Left renal pelvis (tissue), 4 donors: ENCODE measurements at regions not wholly inside any gene's neighbourhood (a gene's known extent, or its start where the extent isn't known, plus 50 kb on each side); places are given as distances from the start of the nearest gene placed in this dataset.
A peak's percentile ranks its signal among the peaks of the same experiment; 100 is the strongest.
"Not testable (repeated sequence)": the region's sequence is repeated elsewhere in the genome, so short reads cannot be mapped to it uniquely, and the experiment has no call there.

Source experiments
- DNase-seq, 4 donors: peaks; one replicate each; pipeline ENCODE4 v3.0.0-alpha.2; 2013; ENCODE audit warnings: low read depth in 4 of 4, low spot score in 3 of 4

DNA sequence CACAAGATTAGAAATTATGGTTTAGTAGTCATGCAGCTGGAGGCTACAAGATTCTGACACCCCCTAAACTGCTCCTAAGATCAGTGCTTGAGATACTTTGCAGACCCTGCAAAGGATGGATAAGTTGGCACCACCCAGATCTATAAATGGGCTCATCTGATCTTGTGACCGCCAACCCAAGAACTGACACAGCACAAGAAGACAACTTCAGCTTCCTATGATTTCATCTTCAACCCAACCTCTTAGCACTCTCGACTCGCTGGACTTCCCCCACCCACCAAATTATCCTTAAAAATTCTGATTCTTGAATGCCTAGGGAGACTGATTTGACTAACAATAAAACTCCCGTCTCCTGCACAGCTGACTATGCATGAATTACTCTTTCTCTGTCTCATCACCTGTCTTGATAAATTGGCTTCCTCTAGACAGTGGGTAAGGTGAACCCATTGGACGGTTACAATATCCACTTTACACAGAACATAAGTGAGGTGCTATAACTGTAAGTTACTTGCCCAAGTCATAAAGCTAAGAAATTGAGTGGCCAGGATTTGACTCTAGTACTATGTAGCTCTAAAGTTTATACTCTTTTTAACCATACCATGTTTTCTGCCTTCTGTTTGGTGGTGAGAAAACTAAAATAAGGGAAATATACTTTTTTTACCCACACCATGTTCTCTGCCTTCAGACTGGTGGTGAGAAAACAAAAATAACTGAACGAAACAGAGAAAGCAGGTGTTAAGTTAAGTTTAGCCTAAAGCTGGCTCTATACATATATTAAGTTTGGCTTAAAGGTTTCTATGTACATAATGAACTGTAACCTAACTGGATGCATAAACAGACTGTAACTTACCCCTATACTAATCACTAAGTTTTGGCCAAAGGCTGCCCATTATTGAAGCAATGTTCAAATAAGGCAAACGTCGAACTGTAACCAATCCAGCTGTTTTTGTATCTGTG is 962.3 kb upstream of the NXPH2 start:
- DNase-seq: no peak

DNA sequence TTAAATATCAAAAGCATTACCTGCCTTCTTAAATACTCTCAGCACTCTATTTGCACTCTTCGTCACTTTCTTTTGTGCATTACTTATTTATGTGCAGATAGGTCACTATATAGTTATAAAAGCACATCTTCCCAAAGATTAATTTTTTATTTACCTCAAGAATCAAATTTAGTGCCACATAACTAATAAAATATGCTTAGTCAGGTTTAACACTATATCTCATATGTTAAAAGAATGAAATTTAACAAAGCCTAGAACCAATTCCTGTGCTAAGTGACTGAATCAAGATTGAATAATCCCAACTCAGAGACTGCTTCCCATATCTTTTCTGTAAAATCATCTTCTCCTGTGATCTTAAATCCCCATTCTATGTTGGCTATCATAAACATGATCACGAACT is 957.5 kb upstream of the NXPH2 start:
- DNase-seq: no peak

DNA sequence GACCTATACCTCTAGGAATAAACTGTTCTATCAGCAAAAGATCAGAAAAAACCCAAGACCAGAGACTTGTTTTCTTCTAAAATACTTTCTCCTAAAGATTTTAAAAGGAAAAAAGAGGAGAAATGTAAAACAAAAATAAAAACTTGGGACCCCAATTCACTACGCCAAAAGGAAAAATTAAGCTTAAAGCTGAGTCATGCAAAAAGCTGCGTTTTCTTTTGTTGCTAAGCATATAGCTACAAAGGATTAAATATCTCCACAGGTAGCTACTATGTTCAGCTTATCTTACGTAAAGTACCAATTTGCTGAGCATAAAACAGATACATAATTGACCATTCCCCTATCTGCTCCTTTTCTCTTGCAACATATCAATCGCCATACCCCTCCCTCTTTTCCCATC is 950.0 kb upstream of the NXPH2 start:
- no peak for DNase-seq

DNA sequence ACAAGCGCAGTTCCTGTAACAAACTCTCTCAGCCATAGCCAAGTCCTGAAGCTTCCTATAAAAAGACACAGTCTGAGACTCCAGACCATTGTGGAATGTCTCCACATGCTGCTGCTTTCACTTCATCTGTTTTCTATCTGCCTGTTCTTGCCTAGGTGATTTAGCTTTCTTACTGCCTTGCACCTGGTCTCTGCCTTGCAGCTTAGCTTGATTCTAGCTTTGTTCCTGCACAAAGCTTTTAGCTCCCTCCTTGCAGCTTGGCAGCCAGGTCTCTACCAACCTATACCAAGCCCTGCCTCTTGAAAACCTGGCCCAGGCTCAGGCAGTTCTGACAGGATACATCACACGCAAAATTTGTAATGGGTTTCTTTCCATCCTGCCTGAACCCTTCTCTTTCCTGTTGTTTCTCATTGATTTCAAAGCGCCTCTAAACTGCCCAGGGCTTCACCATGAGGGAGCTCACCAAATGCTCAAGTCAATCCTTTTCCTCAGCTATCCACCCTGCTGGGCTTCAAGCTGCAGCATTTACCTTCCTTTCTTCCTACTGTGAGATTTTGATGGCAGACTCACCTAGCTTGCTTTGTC is 941.3 kb upstream of the NXPH2 start:
- DNase-seq: no peak

DNA sequence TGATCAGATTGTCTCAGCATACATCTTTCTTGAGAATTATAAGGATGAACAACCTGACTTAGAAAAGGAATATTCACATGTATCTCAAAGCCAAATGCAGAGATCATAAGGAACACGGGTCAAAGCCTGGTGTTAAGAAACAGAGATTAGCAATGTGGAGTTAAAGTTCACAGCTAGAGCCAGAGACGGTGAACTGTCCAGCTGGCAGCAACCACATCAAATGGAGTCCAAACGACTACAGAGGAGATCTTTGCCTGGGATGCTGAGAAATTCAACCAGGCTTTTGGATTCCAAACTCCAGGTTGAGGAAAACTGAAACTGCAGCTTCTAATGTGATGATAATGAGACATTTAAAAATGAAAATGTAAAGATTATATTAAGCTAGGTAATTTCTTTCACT is 939.9 kb upstream of the NXPH2 start:
- DNase-seq: no peak

DNA sequence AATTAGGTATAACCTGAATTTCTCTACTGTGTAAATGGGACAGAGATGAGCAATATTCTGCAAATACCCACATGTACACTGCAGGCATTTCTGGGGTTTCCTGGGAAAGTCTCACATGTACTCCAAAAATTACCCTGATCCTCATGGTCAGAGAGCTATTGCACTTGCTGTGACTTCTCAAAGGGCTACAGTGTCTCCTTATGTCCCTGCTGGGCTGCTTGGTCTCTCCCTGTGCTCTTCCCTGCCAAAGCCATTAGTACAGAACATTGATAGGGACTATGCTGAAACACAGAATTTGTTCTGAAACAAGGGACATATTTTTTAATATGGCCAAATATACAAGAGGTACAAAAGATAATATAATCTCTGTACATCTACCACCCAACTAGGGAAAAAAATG is 924.4 kb upstream of the NXPH2 start:
- no peak for DNase-seq

DNA sequence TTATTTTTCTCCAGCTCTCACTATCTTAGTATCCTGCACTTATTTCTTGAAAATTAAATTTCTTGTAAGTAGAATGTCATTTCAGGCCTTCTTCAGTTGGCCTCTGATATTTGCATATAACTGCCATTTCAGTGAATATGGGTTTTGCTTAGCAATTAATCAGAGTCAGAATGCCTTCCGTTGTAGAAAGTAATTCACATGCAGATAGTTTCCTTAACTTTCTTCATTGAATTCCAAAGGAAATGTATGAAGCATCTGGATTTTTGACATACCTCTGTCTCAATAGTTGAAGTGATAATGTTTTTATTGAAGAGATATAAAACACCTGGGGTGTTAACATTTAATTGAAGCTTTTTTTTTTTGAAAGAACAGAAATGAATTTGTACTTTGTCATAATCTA is 914.1 kb upstream of the NXPH2 start:
- DNase-seq: no peak

DNA sequence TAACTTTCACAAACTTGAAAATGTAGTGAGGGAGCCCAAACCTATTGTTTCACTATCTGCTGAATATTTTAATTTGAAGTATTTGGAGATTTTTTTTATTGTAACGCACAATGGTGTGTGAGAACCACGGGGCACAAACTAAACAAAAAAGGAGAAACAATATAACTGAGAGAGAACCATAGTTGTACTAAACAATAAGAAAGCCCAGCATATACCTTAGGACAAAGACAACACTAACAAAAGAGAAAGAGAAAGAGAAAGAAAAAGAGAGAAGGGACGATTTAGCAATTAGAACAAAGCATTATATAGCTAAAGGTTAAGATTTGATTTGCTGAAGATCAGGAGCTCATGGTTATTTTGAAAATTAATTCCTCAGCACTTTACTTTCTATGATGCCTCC is 906.0 kb upstream of the NXPH2 start:
- DNase-seq: no peak

DNA sequence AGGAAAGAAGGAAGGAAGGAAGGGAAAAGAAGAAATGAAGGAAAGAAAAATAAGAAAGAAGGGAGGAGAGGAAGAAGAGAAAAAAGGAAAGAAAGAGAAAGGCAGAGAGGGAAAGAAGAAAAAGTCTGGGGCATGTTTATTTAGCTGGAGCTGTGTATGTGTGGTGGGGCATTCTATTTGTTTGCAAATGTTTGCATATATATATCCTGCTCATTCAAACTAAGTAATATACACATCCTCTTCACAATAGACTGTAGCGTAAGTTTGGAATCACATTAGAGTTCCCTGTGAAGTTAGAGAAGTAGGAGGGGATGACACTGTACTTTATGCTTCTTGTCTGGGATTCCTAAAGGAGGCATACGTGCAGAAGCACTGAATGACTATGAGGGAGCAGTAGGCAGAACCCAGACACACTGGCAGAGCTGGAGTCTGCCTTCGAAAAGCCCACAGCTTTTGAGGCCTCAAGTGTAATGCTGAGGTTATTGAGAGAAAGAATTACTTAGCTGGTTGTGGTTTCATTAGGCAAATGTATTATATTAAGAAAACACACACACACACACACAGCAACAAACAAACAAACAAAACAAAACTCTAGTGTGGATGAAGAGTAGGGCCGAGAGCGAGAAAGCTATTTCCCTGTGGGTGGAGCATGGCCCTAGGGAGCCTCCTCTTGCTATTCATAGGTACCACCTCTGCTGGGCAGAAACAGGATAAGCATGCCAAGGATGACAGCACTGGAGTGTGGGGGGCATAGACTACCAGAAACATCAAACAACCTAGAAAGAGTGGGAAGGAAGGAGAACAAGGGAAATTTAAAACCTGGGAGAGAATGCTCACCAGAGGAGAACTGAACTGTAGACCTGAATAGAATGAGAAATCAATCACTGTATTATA is 905.1 kb upstream of the NXPH2 start:
- peak in 1 of 4 donors; percentile 3 for DNase-seq

DNA sequence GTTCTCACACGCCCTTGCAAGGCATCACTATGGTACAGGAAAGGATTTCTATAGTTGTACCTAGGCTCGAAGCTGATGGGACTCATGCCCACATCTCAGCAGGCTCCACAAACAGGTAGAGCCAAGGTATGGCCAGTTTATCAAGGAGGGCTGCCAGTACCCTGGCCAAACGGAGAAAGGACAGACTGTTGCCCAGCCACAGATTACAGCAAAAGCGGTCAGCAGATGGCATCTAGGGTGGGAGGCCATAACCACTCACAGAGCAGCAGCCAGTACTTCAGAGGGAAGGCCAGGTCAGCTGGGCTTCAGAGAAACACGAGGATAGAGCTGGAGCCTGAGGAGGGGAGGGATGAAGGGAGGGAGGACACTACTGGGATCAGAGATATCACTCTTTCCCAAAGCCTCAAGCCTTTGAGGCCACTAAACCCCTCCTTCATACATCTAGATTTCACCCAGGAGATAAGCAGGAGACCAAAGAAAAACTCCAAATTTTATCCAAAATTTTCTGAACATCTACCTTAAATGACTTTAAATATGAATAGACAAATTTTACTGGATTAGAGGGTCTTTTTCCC is 904.2 kb upstream of the NXPH2 start:
- DNase-seq: no peak

DNA sequence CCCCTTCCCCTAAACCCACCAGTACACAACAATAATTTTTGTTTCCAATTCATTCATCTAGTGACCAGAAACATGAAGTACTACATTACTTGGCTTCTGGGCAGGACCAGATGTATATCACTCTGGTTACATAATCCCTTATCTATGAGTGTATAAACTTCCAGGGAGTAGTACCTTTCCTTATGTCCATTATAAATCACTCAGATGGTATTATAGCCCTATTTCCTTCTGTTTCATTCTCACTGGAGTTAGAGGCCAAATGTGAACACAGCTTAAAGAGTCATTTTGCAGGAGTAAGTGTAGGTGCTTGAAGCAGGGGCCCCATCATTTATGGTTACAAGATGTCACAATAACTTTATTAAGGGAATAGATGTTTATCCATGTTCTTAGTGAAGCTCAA is 894.4 kb upstream of the NXPH2 start:
- DNase-seq: peak in 1 of 4 donors; percentile 4

DNA sequence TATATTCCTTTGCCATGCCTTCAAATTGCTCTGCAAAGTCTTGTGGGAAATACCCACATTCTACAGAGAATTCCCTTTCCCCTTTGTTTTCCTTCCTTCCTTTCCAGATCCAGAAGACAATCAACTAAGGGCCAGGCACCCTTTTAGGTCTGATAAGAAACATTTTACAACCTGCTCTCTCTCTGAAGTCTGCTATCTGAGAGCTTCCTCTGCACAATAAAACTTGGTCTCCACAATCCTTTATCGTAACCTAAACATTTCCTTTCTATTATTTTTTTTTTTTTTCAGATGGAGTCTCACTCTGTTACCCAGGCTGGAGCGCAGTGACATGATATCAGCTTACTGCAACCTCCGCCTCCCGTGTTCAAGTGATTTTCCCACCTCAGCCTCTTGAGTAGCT is 893.3 kb upstream of the NXPH2 start:
- not testable (repeated sequence) for DNase-seq

DNA sequence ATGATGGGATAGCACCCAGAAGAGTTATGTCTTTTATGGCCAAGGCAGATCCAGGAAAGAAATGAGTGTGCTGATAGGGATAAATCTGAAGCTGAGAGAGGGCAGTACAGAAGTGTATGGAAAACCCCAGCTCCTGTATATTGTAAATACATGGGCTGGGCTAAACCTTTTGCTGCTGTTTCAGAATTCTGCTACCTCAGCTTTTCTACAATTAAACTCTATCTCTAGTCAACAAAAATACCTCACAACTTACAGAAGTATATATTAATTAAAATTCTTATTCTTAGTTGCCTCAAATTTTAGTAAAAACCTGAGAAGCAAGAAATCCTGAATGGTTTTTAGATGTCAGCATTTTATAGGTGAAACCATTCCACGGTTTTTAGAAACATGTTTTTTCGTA is 889.5 kb upstream of the NXPH2 start:
- DNase-seq: no peak

DNA sequence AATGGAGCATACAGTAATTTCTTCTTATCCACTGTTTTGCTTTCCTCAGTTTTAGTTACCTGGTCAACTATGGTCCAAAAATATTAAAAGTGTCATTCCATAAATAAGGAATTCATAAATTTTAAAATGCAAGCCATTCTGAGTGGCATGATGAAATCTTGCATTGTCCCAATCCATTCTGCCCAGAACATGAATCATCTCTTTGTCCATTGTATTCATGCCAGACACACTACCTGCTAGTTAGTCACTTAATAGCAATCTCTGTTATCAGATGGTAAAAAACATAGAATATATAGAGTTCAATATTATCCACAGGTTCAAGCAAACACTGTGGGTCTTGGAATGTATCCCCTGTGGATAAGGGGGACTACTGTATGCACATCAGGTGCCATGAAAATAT is 872.2 kb upstream of the NXPH2 start:
- DNase-seq: no peak

DNA sequence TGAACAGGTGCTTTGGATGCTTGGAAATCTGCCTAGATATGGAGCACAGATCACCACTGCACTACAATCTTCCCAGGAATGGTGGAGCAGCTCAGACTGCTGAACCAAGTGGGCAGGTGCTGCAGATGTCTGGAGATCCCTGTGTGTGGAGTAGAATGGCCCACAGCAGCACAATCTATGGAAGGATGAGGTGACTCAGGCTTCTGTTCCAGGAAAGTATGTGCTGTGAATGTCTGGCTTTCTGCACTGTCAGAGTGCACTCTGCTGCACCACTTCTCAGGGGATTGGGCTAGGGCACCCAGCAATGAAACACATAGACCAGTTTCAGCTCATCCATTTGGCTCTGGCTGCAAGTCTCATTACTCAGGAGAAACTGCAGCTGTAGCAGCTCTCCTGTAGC is 865.4 kb upstream of the NXPH2 start:
- DNase-seq: no peak

DNA sequence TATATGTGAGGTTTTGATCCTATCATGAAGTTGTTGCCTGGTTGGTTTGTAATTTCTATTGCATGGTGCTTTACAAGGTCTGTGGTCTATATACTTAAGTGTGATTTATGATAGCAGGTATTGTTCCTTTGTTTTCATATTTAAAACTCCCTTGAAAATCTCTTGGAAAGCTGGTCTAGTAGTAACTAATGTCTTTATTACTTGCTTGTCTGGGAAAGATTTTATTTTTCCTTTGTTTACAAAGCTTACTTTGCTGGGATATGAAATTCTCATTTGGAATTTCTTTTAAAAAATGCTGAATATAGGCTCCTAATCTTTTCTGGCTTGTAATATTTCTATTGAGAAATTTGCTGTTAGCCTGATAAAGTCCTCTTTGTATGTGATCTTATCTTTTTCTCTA is 862.9 kb upstream of the NXPH2 start:
- DNase-seq: no peak

DNA sequence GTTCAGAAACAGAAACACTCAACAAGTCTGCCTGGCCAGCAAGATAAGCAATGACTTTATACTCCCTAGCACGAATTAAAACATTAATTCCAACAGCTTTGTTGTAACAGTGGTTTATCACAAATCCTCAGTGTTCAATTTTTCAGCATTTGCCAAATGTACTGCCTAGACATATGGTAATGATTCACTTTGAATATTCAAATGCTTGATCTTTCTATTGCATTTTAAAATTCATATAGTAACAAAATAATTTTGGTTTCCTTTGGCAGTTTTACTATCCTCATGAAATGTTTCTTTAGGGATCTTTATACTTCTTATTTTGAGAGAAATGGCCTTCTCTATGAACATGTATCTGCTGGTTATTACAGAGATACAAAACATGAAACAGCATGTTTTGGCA is 851.8 kb upstream of the NXPH2 start:
- no peak for DNase-seq

DNA sequence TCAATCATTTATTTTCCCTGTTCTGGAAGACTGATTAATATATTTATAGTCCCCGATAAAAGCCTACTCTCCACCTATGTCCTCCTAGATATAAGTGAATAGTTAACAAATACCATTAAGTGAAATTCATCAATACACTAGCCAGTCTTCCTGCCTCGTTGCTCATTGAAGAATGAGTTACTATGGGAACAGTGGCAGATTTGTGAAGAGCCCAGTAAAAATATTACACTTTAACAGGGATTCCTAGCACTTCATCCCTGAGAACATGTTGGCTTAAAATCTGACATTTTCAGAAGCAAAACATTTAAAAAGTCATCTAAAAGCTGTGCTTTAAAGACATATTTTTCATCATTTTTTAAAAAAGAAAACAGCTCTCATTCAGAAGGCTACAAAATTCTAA is 848.7 kb upstream of the NXPH2 start:
- DNase-seq: no peak

DNA sequence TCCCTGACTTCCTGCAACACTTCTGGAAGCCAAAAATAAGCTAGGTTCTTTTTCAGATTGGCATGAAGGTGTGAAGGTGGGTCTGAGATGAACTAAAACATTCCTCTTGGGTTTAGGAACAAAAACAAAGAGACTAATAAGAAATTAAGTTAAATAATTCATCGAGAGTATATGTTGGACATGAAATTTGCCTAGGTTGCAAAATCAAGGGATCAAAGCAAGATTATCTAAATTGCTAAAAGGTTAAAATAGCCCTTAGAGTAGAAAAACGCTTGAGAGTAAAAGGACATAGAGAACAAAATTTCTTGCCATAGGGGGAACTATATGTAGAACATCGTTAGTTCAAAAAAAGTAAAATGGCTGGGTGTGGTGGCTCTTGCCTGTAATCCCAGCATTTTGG is 845.9 kb upstream of the NXPH2 start:
- no peak for DNase-seq

DNA sequence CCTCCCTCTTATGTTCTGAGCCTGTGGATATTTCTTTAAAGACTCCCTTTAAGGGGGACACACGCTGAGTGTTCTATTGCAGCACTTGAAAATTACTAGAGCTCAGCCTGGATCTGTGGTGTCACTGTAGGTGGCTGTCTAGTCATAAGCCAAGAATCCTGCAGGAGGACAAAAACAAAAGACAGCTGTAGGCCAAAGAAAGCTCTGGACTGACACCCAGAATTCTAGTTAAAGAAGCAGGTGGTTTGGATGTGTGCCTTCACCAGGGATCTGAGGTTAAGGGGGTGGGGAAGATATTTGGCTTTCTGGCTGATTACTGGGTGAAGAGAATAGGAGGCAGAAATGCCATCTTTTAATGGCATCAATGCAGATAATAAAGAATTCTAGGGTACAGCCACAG is 842.5 kb upstream of the NXPH2 start:
- DNase-seq: no peak

DNA sequence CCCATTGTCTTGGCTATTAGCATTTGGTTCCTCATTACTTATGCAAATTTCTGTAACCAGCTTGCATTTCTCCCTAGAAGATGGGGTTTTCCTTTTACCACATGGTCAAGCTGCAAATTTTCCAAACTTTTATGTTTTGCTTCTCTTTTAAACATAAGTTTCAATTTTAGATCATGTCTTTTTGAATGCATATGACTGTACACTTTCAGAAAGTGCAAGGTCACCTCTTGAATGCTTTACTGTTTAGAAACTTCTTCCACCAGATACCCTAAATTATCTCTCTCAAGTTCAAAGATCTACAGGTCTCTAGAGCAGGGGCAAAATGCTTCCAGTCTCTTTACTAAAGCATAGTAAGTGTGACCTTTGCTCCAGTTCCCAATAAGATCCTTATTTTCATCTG is 837.6 kb upstream of the NXPH2 start:
- no peak for DNase-seq
